GM23248 (cell line): ENCODE measurements at regions not wholly inside any gene's neighbourhood (a gene's known extent, or its start where the extent isn't known, plus 50 kb on each side); places are given as distances from the start of the nearest gene placed in this dataset.

Experiments
- DNase-seq: peaks from one replicate; pipeline ENCODE4 v3.0.0-alpha.2; 2015
- H2AFZ ChIP-seq: fragments of 200-600 bp; sonication (generic); 2 replicates; pipeline ENCODE4 v1.6.1; 2016; ENCODE audit warnings: antibody characterized with exemption
- H3F3A ChIP-seq: fragments of 200-600 bp; sonication (generic); 2 replicates; pipeline ENCODE4 v1.6.1; 2016; ENCODE audit warnings: mild to moderate bottlenecking, antibody characterized with exemption, mixed run types; ENCODE audit not compliant: insufficient read depth
- H3K27ac ChIP-seq: fragments of 200-600 bp; sonication (generic); 2 replicates; pipeline ENCODE4 v1.5.1; 2016; ENCODE audit warnings: mild to moderate bottlenecking
- H3K27me3 ChIP-seq: fragments of 200-600 bp; sonication (generic); replicated peaks from 2 replicates; pipeline ENCODE4 v1.6.1; 2016; ENCODE audit warnings: mild to moderate bottlenecking; ENCODE audit not compliant: insufficient read depth
- H3K36me3 ChIP-seq: fragments of 200-600 bp; sonication (generic); 2 replicates; pipeline ENCODE4 v1.6.1; 2016; ENCODE audit warnings: low read depth, mild to moderate bottlenecking
- H3K4me1 ChIP-seq: fragments of 200-600 bp; sonication (generic); 2 replicates; pipeline ENCODE4 v1.6.1; 2016; ENCODE audit warnings: mild to moderate bottlenecking; ENCODE audit not compliant: insufficient read depth
- H3K4me2 ChIP-seq: fragments of 200-600 bp; sonication (generic); one replicate; pipeline ENCODE4 v1.6.1; 2016; ENCODE audit warnings: mild to moderate bottlenecking; ENCODE audit not compliant: unreplicated experiment
- H3K4me3 ChIP-seq: fragments of 200-600 bp; sonication (generic); 2 replicates; pipeline ENCODE4 v1.5.1; 2016; ENCODE audit warnings: mild to moderate bottlenecking
- H3K79me2 ChIP-seq: fragments of 200-600 bp; sonication (generic); 2 replicates; pipeline ENCODE4 v1.6.1; 2016; ENCODE audit warnings: mild to moderate bottlenecking; ENCODE audit not compliant: insufficient read depth
- H3K9ac ChIP-seq: fragments of 200-600 bp; sonication (generic); 2 replicates; pipeline ENCODE4 v1.6.1; 2016; ENCODE audit warnings: mild to moderate bottlenecking
- H3K9me2 ChIP-seq: fragments of 200-600 bp; sonication (generic); 2 replicates; pipeline ENCODE4 v1.6.1; 2016; ENCODE audit warnings: mixed run types, mild to moderate bottlenecking, moderate library complexity; ENCODE audit not compliant: insufficient read depth
- H3K9me3 ChIP-seq: fragments of 200-600 bp; sonication (generic); one replicate; pipeline ENCODE4 v1.6.1; 2017; ENCODE audit warnings: low read depth
- H4K20me1 ChIP-seq: fragments of 200-600 bp; sonication (generic); 2 replicates; pipeline ENCODE4 v1.6.0; 2016; ENCODE audit not compliant: insufficient read depth
- EZH2 ChIP-seq: fragments of 200-600 bp; sonication (generic); IDR thresholded peaks from 2 replicates; pipeline ENCODE4 v1.6.1; 2018; ENCODE audit warnings: antibody characterized with exemption, mild to moderate bottlenecking; ENCODE audit not compliant: insufficient read depth, poor library complexity, severe bottlenecking
- EZH2phosphoT487 ChIP-seq: fragments of 200-600 bp; sonication (generic); IDR thresholded peaks from 2 replicates; pipeline ENCODE4 v1.6.1; 2018; ENCODE audit warnings: antibody characterized with exemption, moderate library complexity, mild to moderate bottlenecking, low read depth; ENCODE audit not compliant: insufficient read depth
- WGBS, 2 experiments: methylation state at CpG; one replicate each; pipeline ENCODE4 v1.1.6; 2015 to 2017; ENCODE audit warnings: low lambda C conversion rate in 2 of 2, low coverage in 1 of 2; ENCODE audit errors: missing lambda C conversion rate in 2 of 2; 5-methylcytosine and 5-hydroxymethylcytosine counted together
- in situ Hi-C: fragments of 300-500 bp; cut with MboI; formaldehyde crosslinking; loops from 2 replicates; pipeline ENCODE4 v1.15.0; 2020

- WGBS, 2 experiments = 10 to 11% methylated on average over 3 of the region's 3 CpGs
- Histone ChIP-seq H3K4me2 (peak overlapping the region; percentile 18), H3K4me1 (peaks cover 31% of the 10 kb centered on the region)
These were observed 1024.2 kb upstream of the ACVR2A start for GRCh38 chr2:146820672-146821071.

GRCh38 chr2:146818122-146818521 lies 1026.7 kb upstream of the ACVR2A start:
- Histone ChIP-seq H3K79me2 (no peaks in the 10 kb centered on the region), H4K20me1 (no peaks in the 10 kb centered on the region), H3K4me1 (peaks cover 31% of the 10 kb centered on the region), H3K9me2 (no peaks in the 10 kb centered on the region), H3K9ac (no peak overlapping the region), H2AFZ (no peak overlapping the region), H3F3A (0 out of 2 replicates have a peak, but pooled peaks cover 5% of the 10 kb centered on the region), H3K36me3 (no peaks in the 10 kb centered on the region), H3K4me2 (no peak overlapping the region), H3K9me3 (no peaks in the 10 kb centered on the region), H3K27ac (no peak overlapping the region), H3K27me3 (no peaks in the 10 kb centered on the region), H3K4me3 (no peak overlapping the region)
- no peak for TF ChIP-seq EZH2phosphoT487
- no peak for TF ChIP-seq EZH2
- in situ Hi-C loops = no loop called here
- DNase-seq = peak; percentile 69
- WGBS, 2 experiments = 30 to 37% methylated on average over 1 of the region's 1 CpG

More at GRCh38 chr2:146820672-146821071, 1024.2 kb upstream of the ACVR2A start:
- in situ Hi-C loops = no loop called here
- Histone ChIP-seq H3K9ac (no peak overlapping the region), H3K36me3 (no peaks in the 10 kb centered on the region), H3K4me3 (0 out of 2 replicates have a peak overlapping the region, but pooled peaks have one; percentile 6), H3K9me2 (no peaks in the 10 kb centered on the region), H3F3A (0 out of 2 replicates have a peak, but pooled peaks cover 5% of the 10 kb centered on the region), H2AFZ (no peak overlapping the region), H3K9me3 (no peaks in the 10 kb centered on the region), H3K79me2 (no peaks in the 10 kb centered on the region), H4K20me1 (no peaks in the 10 kb centered on the region), H3K27me3 (no peaks in the 10 kb centered on the region), H3K27ac (no peak overlapping the region)
- peak; percentile 73 for DNase-seq
- no peak for TF ChIP-seq EZH2
- no peak for TF ChIP-seq EZH2phosphoT487

- H3F3A ChIP-seq = 0 out of 2 replicates have a peak, but pooled peaks cover 5% of the 10 kb centered on the region
- DNase-seq = no peak
- H3K4me3 ChIP-seq = no peak overlapping the region
- in situ Hi-C loops = no loop called here
- H3K27ac ChIP-seq = no peak overlapping the region
- H3K36me3 ChIP-seq = no peaks in the 10 kb centered on the region
- no peak overlapping the region for H3K9ac ChIP-seq
- H3K79me2 ChIP-seq = no peaks in the 10 kb centered on the region
- no peaks in the 10 kb centered on the region for H4K20me1 ChIP-seq
- TF ChIP-seq EZH2 = no peak
- TF ChIP-seq EZH2phosphoT487 = no peak
- peaks cover 31% of the 10 kb centered on the region for H3K4me1 ChIP-seq
- H3K9me2 ChIP-seq = no peaks in the 10 kb centered on the region
- H3K9me3 ChIP-seq = no peaks in the 10 kb centered on the region
- H3K4me2 ChIP-seq = no peak overlapping the region
- WGBS, 2 experiments = 82 to 90% methylated on average over 1 of the region's 1 CpG
- H2AFZ ChIP-seq = no peak overlapping the region
- no peaks in the 10 kb centered on the region for H3K27me3 ChIP-seq
These were observed 1027.2 kb upstream of the ACVR2A start for GRCh38 chr2:146817613-146818012.

GRCh38 chr2:146814971-146815370 lies 1029.9 kb upstream of the ACVR2A start:
- no peak overlapping the region for H3K9ac ChIP-seq
- in situ Hi-C loops = no loop called here
- no peaks in the 10 kb centered on the region for H3K9me3 ChIP-seq
- no peaks in the 10 kb centered on the region for H3K36me3 ChIP-seq
- H3F3A ChIP-seq = no peaks in the 10 kb centered on the region
- H4K20me1 ChIP-seq = no peaks in the 10 kb centered on the region
- H3K27ac ChIP-seq = no peak overlapping the region
- TF ChIP-seq EZH2phosphoT487 = no peak
- no peak for TF ChIP-seq EZH2
- no peaks in the 10 kb centered on the region for H3K9me2 ChIP-seq
- no peaks in the 10 kb centered on the region for H3K79me2 ChIP-seq
- H3K4me2 ChIP-seq = no peak overlapping the region
- no peak overlapping the region for H3K4me3 ChIP-seq
- H3K4me1 ChIP-seq = peaks cover 10% of the 10 kb centered on the region; the same call in 1 of the 2 replicates
- H3K27me3 ChIP-seq = no peaks in the 10 kb centered on the region
- no peak overlapping the region for H2AFZ ChIP-seq
- WGBS, 2 experiments = 93 to 94% methylated on average over 1 of the region's 1 CpG
- DNase-seq = no peak

- H3K4me3 ChIP-seq = no peak overlapping the region
- H3K36me3 ChIP-seq = no peaks in the 10 kb centered on the region
- no peaks in the 10 kb centered on the region; the same call in 1 of the 2 replicates for H3K27me3 ChIP-seq
- no peak overlapping the region for H2AFZ ChIP-seq
- H3K4me1 ChIP-seq = peaks cover 4% of the 10 kb centered on the region; the same call in 1 of the 2 replicates
- 72 to 74% methylated on average over 16 to 17 of the region's 17 CpGs for WGBS, 2 experiments
- no peaks in the 10 kb centered on the region for H3K9me3 ChIP-seq
- in situ Hi-C loops = no loop called here
- H3F3A ChIP-seq = no peaks in the 10 kb centered on the region
- no peak overlapping the region for H3K27ac ChIP-seq
- H4K20me1 ChIP-seq = no peaks in the 10 kb centered on the region
- H3K9ac ChIP-seq = no peak overlapping the region
- no peak overlapping the region for H3K4me2 ChIP-seq
- TF ChIP-seq EZH2 (no peak), EZH2phosphoT487 (no peak)
- no peaks in the 10 kb centered on the region for H3K79me2 ChIP-seq
- H3K9me2 ChIP-seq = no peaks in the 10 kb centered on the region
- DNase-seq = no peak
These were observed 1037.2 kb upstream of the ACVR2A start for GRCh38 chr2:146807568-146808168.
